Progenitor cell of endocrine pancreas (in vitro differentiated cells): ENCODE measurements at regions not wholly inside any gene's neighbourhood (a gene's known extent, or its start where the extent isn't known, plus 50 kb on each side); places are given as distances from the start of the nearest gene placed in this dataset.
"Not testable (repeated sequence)": the region's sequence is repeated elsewhere in the genome, so short reads cannot be mapped to it uniquely, and the experiment has no call there.

Source experiments
- DNase-seq: peaks from one replicate; pipeline ENCODE4 v3.0.0; 2021; ENCODE audit warnings: low spot score; ENCODE audit not compliant: unreplicated experiment
- H3K27ac Mint-ChIP-seq: 2 replicates; pipeline ENCODE4 v1.8.0; 2021; ENCODE audit warnings: mild to moderate bottlenecking, moderate library complexity, mixed read lengths
- H3K27me3 Mint-ChIP-seq: 2 replicates; pipeline ENCODE4 v1.8.0; 2021; ENCODE audit warnings: mixed read lengths
- H3K36me3 Mint-ChIP-seq: 2 replicates; pipeline ENCODE4 v1.8.0; 2022; ENCODE audit warnings: mixed read lengths; ENCODE audit not compliant: insufficient read depth
- H3K4me1 Mint-ChIP-seq: 2 replicates; pipeline ENCODE4 v1.8.0; 2021; ENCODE audit warnings: low read depth, mixed read lengths
- H3K4me3 Mint-ChIP-seq: 2 replicates; pipeline ENCODE4 v1.8.0; 2021; ENCODE audit warnings: low read depth, mild to moderate bottlenecking, moderate library complexity, mixed read lengths
- H3K9me3 Mint-ChIP-seq: 2 replicates; pipeline ENCODE4 v1.8.0; 2021; ENCODE audit warnings: low read depth, mixed read lengths
- CTCF ChIP-seq: fragments of 200-600 bp; sonication (generic); IDR thresholded peaks from one replicate; pipeline ENCODE4 v1.5.0; 2021; ENCODE audit warnings: antibody characterized with exemption, mild to moderate bottlenecking; ENCODE audit not compliant: unreplicated experiment

DNA sequence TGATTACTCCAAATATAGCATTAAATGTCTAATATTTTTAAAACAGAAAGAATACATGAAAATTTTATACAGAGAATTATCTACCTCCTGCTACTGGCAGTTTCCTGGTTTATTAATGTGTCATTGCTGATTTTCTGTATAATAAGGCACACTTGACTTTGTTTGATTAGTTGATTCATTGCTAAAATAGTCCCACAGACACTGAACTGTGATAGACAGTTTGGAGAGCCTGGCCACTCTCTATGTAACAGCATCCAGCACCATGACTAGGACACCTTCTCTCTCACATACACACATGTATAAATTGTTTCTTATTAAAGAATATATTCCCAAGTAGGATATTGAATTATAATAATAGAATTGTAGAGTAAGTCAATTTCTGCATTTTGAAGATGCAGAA, 368.5 kb upstream of the SNX7 start:
- H3K27ac Mint-ChIP-seq, result no peak overlapping the region
- no peak for TF ChIP-seq CTCF
- no peak overlapping the region for H3K4me3 Mint-ChIP-seq
- peaks cover 3% of the 10 kb centered on the region for H3K9me3 Mint-ChIP-seq
- DNase-seq, result no peak
- H3K27me3 Mint-ChIP-seq, result no peaks in the 10 kb centered on the region
- H3K36me3 Mint-ChIP-seq, result no peaks in the 10 kb centered on the region
- H3K4me1 Mint-ChIP-seq, result peaks cover 3% of the 10 kb centered on the region

DNA sequence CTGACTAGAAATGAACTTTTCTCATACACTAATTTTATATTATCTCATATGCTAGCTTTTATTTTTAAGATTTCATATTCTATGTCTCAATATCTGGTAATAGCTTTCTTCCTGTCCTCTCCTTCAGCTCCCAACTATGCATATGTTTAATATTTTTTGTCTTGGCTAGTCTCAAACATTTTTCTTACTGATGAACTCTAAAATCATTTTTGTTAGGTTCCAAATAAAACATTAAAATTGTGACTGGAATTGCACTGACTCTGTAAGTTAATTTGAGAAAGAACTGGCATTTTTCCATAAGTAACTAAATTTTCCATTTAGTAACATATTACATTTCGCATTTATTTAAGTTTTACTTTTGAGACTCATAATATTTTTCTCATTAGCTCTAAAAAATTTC, 368.5 kb upstream of the DPYD start:
- Mint-ChIP-seq H3K27ac (no peak overlapping the region), H3K4me1 (peaks cover 2% of the 10 kb centered on the region), H3K36me3 (no peaks in the 10 kb centered on the region), H3K27me3 (no peaks in the 10 kb centered on the region), H3K9me3 (no peaks in the 10 kb centered on the region), H3K4me3 (no peak overlapping the region)
- DNase-seq, result no peak
- TF ChIP-seq CTCF, result no peak

DNA sequence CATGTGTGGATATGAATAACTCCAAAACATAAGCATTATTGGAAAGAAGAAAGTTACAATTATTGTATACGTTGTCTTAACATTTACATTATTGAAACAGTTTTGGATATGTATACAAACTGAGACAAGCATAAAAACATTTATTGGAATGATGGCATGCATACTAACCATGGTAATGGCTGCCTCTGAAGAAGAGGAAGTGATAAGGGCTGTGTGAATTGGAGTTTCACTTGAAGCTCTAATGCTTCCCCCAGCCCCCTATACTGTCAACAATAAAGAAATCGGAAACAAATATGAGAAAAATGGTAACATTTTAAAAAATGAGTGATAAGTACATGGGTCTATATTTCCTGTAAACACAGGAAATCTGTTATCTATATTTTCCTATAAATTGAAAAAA, 367.7 kb upstream of the DPYD start:
- no peak for DNase-seq
- no peak overlapping the region for H3K27ac Mint-ChIP-seq
- H3K9me3 Mint-ChIP-seq, result no peaks in the 10 kb centered on the region
- H3K27me3 Mint-ChIP-seq, result no peaks in the 10 kb centered on the region
- H3K4me1 Mint-ChIP-seq, result peaks cover 2% of the 10 kb centered on the region
- H3K4me3 Mint-ChIP-seq, result no peak overlapping the region
- no peak for TF ChIP-seq CTCF
- H3K36me3 Mint-ChIP-seq, result no peaks in the 10 kb centered on the region

DNA sequence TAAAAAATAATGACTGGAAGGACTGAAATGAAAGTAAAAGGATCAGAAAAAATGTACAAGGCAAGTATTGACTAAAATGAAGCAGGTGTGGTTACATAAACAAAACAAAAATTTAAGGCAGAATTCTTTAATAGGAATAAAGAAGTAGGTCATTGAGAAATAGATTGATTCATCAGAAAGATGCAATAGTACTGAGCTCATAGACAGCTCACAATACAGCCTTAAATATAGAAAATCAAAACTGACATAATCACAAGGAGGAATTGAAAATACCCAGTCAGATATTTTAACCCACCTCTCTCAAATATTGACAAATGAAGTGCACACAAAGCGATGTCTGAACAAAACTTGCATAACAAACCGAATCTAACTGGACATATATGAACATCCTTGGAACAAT, 366.8 kb upstream of the DPYD start:
- Mint-ChIP-seq H3K4me3 (no peak overlapping the region), H3K36me3 (no peaks in the 10 kb centered on the region), H3K4me1 (peaks cover 2% of the 10 kb centered on the region), H3K27me3 (no peaks in the 10 kb centered on the region), H3K27ac (no peak overlapping the region), H3K9me3 (no peaks in the 10 kb centered on the region)
- DNase-seq, result no peak
- TF ChIP-seq CTCF, result no peak

DNA sequence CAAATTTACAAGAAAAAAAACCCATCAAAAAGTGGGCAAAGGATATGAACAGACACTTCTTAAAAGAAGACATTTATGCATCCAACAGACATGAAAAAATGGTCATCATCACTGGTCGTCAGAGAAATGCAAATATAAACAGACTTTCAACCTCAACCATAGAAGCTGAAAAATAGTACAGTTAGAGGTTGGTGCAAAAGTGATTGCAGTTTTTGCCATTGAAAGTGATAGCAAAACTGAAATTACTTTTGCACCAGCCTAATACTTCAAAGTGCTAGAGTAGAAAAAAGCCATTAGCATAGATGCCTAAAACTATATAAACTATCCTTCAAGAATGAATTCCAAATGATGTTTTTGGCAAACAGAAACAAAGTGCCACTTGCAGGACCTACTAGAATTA, 365.8 kb upstream of the DPYD start:
- Mint-ChIP-seq H3K4me1 (peaks cover 2% of the 10 kb centered on the region), H3K27me3 (no peaks in the 10 kb centered on the region), H3K27ac (no peak overlapping the region), H3K9me3 (no peaks in the 10 kb centered on the region), H3K36me3 (no peaks in the 10 kb centered on the region), H3K4me3 (no peak overlapping the region)
- DNase-seq, result no peak
- TF ChIP-seq CTCF, result no peak

DNA sequence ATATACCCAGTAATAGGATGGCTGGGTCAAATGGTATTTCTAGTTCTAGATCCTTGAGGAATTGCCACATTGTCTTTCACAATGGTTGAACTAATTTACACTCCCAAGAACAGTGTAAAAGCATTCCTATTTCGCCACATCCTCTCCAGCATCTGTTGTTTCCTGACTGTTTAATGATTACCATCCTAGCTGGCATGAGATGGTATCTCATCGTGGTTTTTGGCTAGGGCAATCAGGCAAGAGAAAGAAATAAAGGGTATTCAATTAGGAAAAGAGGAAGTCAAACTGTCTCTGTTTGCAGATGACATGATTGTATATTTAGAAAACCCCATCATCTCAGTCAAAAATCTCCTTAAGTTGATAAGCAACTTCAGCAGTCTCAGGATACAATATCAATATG, 364.5 kb upstream of the DPYD start:
- H3K27me3 Mint-ChIP-seq, H3K36me3 Mint-ChIP-seq, H3K9me3 Mint-ChIP-seq, H3K4me3 Mint-ChIP-seq, DNase-seq, H3K4me1 Mint-ChIP-seq, H3K27ac Mint-ChIP-seq: not testable (repeated sequence)
